CMK (cell line): ENCODE measurements at regions not wholly inside any gene's neighbourhood (a gene's known extent, or its start where the extent isn't known, plus 50 kb on each side); places are given as distances from the start of the nearest gene placed in this dataset.

Source experiments
- DNase-seq: peaks from one replicate; pipeline ENCODE4 v3.0.0-alpha.2; 2010; ENCODE audit warnings: low read depth

GRCh38 chr5:61910771-61911170 lies 395.2 kb upstream of the KIF2A start:
- no peak for DNase-seq

GRCh38 chr5:61912559-61912958 lies 393.4 kb upstream of the KIF2A start:
- DNase-seq: no peak

- DNase-seq: no peak
Observed at GRCh38 chr5:61915646-61916045, 390.4 kb upstream of the KIF2A start.

GRCh38 chr5:61916621-61917620 lies 389.1 kb upstream of the KIF2A start:
- DNase-seq: no peak

GRCh38 chr5:61918611-61919010 lies 387.4 kb upstream of the KIF2A start:
- no peak for DNase-seq

GRCh38 chr5:61919920-61920319 lies 386.1 kb upstream of the KIF2A start:
- no peak for DNase-seq

- DNase-seq: no peak
Observed at GRCh38 chr5:61924251-61924650, 381.8 kb upstream of the KIF2A start.

- no peak for DNase-seq
Observed at GRCh38 chr5:61926911-61927310, 379.1 kb upstream of the KIF2A start.

- no peak for DNase-seq
Observed at GRCh38 chr5:61931236-61931635, 374.8 kb upstream of the KIF2A start.

- no peak for DNase-seq
Observed at GRCh38 chr5:61933787-61934626, 372.0 kb upstream of the KIF2A start.

- no peak for DNase-seq
Observed at GRCh38 chr5:61941637-61942036, 364.4 kb upstream of the KIF2A start.

GRCh38 chr5:61942462-61943049 lies 363.4 kb upstream of the KIF2A start:
- no peak for DNase-seq

GRCh38 chr5:61943713-61944112 lies 362.3 kb upstream of the KIF2A start:
- no peak for DNase-seq

- no peak for DNase-seq
Observed at GRCh38 chr5:61948151-61948550, 357.9 kb upstream of the KIF2A start.

GRCh38 chr5:61949054-61949678 lies 356.8 kb upstream of the KIF2A start:
- DNase-seq: no peak

- DNase-seq: no peak
Observed at GRCh38 chr5:61949679-61950435, 356.1 kb upstream of the KIF2A start.

- no peak for DNase-seq
Observed at GRCh38 chr5:61951295-61951694, 354.7 kb upstream of the KIF2A start.

- no peak for DNase-seq
Observed at GRCh38 chr5:61953913-61954312, 352.1 kb upstream of the KIF2A start.

- DNase-seq: no peak
Observed at GRCh38 chr5:61964201-61964600, 341.8 kb upstream of the KIF2A start.

- no peak for DNase-seq
Observed at GRCh38 chr5:61965069-61965468, 340.9 kb upstream of the KIF2A start.

- DNase-seq: no peak
Observed at GRCh38 chr5:61965490-61965889, 340.5 kb upstream of the KIF2A start.
